ENCODE measurements at regions not wholly inside any gene's neighbourhood (a gene's known extent, or its start where the extent isn't known, plus 50 kb on each side); places are given as distances from the start of the nearest gene placed in this dataset.
"Not testable (repeated sequence)": the region's sequence is repeated elsewhere in the genome, so short reads cannot be mapped to it uniquely, and the experiment has no call there.

DNA sequence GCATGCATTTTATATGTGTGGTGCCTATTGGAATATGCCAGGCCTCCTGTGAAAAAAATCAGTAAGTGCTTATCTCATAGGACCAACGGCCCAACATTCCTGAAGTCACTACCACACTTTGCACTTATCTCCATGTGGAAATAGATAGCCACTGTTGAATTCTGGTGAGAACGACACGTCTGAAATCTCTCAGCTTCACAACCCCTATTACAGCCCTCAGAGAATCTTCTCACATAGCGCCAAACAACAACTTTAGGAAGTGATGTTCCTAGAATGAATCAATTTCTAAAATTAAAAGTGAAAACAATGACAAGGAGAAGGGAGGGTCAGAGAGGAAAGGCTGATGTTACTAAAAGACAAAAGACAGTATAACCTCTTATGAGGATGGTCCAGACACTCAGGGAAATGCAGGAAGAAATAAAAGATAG is 270.8 kb upstream of the BTG1 start:
- H3K9me3 ChIP-seq (ENCODE audit: insufficient read depth, low read length): no peaks in the 10 kb centered on the region
- H3K9ac ChIP-seq (ENCODE audit: insufficient read length, low read depth): no peak overlapping the region
- no peak overlapping the region for H3K4me3 ChIP-seq (ENCODE audit: insufficient read length, low read depth)
- no peaks in the 10 kb centered on the region for H3K4me1 ChIP-seq (ENCODE audit: insufficient read depth, insufficient read length)
- TF ChIP-seq SUZ12 (IDR thresholded peaks at IDR 0.05; ENCODE audit: extremely low read depth, insufficient read depth, insufficient read length): no peak
- TF ChIP-seq YY1 (IDR thresholded peaks at IDR 0.05; ENCODE audit: insufficient read depth, insufficient read length): no peak
- no peak for TF ChIP-seq ZNF274 (IDR thresholded peaks at IDR 0.05; ENCODE audit: low read depth, low read length)
- DNase-seq (ENCODE audit: low read depth, low spot score): no peak
- H3K36me3 ChIP-seq (ENCODE audit: insufficient read depth, insufficient read length, low read length): no peaks in the 10 kb centered on the region
- no peaks in the 10 kb centered on the region for H3K27me3 ChIP-seq (ENCODE audit: insufficient read depth, insufficient read length)

DNA sequence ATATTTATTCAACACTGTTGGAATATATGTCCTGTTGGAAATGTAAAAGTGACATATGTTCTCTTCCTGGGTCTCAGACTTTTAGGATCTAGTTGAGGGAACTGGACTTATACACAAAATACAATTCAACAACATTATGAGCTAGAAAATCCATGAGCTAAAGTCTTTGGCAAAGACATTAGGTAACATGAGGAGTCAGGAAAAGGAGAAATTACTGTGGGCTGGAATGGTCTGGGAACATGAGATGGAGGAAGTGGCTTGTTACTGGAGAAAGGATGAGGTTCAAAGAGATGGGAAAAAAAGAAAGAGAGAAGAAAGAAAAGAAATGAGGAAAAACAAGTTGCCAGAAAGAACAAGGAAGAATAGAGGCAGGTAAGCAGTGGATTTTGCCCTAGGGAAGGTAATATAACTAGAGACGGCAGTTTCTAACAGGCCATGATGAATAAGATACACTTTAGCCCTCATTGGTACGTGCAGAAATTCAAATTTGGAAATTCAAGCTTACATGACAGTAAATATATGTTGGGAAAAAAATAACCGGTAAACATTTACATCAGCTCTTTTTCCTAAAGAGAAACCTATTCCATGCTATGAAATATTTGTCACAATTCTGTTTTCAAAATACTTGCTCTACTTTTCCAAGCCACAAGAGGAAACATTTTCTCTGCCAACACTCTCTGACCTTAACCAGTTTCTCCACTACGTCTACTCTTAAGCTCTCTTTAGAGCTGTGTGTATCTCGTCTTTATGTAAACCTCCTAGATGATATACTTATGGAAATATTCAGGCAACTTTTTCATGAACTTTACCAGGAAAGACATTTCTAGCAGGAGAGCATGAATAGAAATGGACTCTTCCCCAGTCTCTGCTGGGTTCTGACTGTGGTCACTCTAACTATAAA is 268.8 kb upstream of the BTG1 start:
- Histone ChIP-seq H3K27me3 (ENCODE audit: insufficient read depth, insufficient read length) (no peaks in the 10 kb centered on the region), H3K9me3 (ENCODE audit: insufficient read depth, low read length) (no peaks in the 10 kb centered on the region), H3K9ac (ENCODE audit: insufficient read length, low read depth) (no peak overlapping the region), H3K36me3 (ENCODE audit: insufficient read depth, insufficient read length, low read length) (no peaks in the 10 kb centered on the region), H3K4me1 (ENCODE audit: insufficient read depth, insufficient read length) (no peaks in the 10 kb centered on the region), H3K4me3 (ENCODE audit: insufficient read length, low read depth) (no peak overlapping the region)
- TF ChIP-seq YY1 (IDR thresholded peaks at IDR 0.05; ENCODE audit: insufficient read depth, insufficient read length) (no peak), ZNF274 (IDR thresholded peaks at IDR 0.05; ENCODE audit: low read depth, low read length) (no peak), SUZ12 (IDR thresholded peaks at IDR 0.05; ENCODE audit: extremely low read depth, insufficient read depth, insufficient read length) (no peak)
- no peak for DNase-seq (ENCODE audit: low read depth, low spot score)

DNA sequence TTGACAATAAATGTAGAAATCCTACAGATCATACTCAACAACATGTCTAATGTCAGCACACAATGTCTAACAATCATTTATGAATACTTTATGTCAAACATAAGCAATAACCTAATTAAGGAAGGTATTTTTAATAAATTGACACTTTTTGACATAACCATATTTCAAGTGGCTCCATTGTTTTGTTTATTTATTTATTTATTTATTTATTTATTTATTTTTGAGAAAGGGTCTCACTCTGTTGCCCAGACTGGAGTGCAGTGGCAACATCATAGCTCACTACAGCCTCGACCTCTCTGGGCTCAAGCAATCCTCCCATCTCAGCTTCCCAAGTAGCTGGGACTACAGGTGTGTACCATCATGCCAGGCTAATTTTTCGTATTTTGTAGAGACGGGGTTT is 267.6 kb upstream of the BTG1 start:
- no peaks in the 10 kb centered on the region for H3K36me3 ChIP-seq (ENCODE audit: insufficient read depth, insufficient read length, low read length)
- H3K27me3 ChIP-seq (ENCODE audit: insufficient read depth, insufficient read length): no peaks in the 10 kb centered on the region
- no peaks in the 10 kb centered on the region for H3K9me3 ChIP-seq (ENCODE audit: insufficient read depth, low read length)
- no peaks in the 10 kb centered on the region for H3K4me1 ChIP-seq (ENCODE audit: insufficient read depth, insufficient read length)
- TF ChIP-seq YY1 (IDR thresholded peaks at IDR 0.05; ENCODE audit: insufficient read depth, insufficient read length) (no peak), SUZ12 (IDR thresholded peaks at IDR 0.05; ENCODE audit: extremely low read depth, insufficient read depth, insufficient read length) (no peak), ZNF274 (IDR thresholded peaks at IDR 0.05; ENCODE audit: low read depth, low read length) (no peak)
- H3K4me3 ChIP-seq (ENCODE audit: insufficient read length, low read depth): no peak overlapping the region
- H3K9ac ChIP-seq (ENCODE audit: insufficient read length, low read depth): no peak overlapping the region
- DNase-seq (ENCODE audit: low read depth, low spot score): no peak

DNA sequence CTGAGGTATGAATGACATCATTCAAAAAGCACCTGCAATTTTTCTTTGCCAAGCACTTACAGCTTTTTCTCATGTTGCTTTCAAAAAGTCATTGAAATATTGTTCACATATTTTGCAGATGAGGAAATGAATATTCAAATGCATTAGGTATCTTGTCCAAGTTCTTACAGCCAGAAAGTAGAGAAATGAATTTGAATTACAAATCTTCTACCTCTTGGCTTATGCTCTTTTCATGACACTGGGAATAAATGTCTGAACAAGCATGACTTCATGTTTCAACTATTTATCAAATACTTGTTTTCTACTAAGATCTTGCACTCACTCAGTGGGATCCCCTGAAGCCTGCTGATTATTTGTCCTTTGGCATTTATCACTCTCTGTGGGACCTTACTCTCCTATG is 267.2 kb upstream of the BTG1 start:
- Histone ChIP-seq H3K4me3 (ENCODE audit: insufficient read length, low read depth) (no peak overlapping the region), H3K9me3 (ENCODE audit: insufficient read depth, low read length) (no peaks in the 10 kb centered on the region), H3K4me1 (ENCODE audit: insufficient read depth, insufficient read length) (no peaks in the 10 kb centered on the region), H3K27me3 (ENCODE audit: insufficient read depth, insufficient read length) (no peaks in the 10 kb centered on the region), H3K36me3 (ENCODE audit: insufficient read depth, insufficient read length, low read length) (no peaks in the 10 kb centered on the region), H3K9ac (ENCODE audit: insufficient read length, low read depth) (no peak overlapping the region)
- TF ChIP-seq SUZ12 (IDR thresholded peaks at IDR 0.05; ENCODE audit: extremely low read depth, insufficient read depth, insufficient read length) (no peak), ZNF274 (IDR thresholded peaks at IDR 0.05; ENCODE audit: low read depth, low read length) (no peak), YY1 (IDR thresholded peaks at IDR 0.05; ENCODE audit: insufficient read depth, insufficient read length) (no peak)
- DNase-seq (ENCODE audit: low read depth, low spot score): no peak

DNA sequence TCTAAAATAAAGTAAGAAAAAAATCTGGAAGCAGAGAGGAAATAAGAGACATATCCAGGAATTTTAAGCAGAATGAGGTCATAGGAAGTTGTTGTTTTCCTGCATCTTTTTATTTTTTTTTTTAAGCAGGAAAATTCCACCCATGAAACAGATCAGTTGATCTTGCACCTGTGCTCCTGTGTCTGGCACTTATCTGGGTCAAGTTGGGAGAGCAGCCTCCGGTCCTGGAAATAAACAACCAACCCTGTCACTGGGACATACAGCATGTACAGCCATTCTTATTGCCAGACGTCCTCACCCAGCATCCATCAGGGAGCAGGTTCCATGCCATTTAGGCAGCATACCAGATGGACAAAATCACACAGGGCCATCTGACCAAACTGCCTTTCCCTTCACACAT is 266.0 kb upstream of the BTG1 start:
- DNase-seq (ENCODE audit: low read depth, low spot score): no peak
- Histone ChIP-seq H3K4me1 (ENCODE audit: insufficient read depth, insufficient read length) (no peaks in the 10 kb centered on the region), H3K27me3 (ENCODE audit: insufficient read depth, insufficient read length) (no peaks in the 10 kb centered on the region), H3K9ac (ENCODE audit: insufficient read length, low read depth) (no peak overlapping the region), H3K36me3 (ENCODE audit: insufficient read depth, insufficient read length, low read length) (no peaks in the 10 kb centered on the region), H3K9me3 (ENCODE audit: insufficient read depth, low read length) (no peaks in the 10 kb centered on the region), H3K4me3 (ENCODE audit: insufficient read length, low read depth) (no peak overlapping the region)
- TF ChIP-seq YY1 (IDR thresholded peaks at IDR 0.05; ENCODE audit: insufficient read depth, insufficient read length): no peak
- no peak for TF ChIP-seq ZNF274 (IDR thresholded peaks at IDR 0.05; ENCODE audit: low read depth, low read length)
- no peak for TF ChIP-seq SUZ12 (IDR thresholded peaks at IDR 0.05; ENCODE audit: extremely low read depth, insufficient read depth, insufficient read length)

DNA sequence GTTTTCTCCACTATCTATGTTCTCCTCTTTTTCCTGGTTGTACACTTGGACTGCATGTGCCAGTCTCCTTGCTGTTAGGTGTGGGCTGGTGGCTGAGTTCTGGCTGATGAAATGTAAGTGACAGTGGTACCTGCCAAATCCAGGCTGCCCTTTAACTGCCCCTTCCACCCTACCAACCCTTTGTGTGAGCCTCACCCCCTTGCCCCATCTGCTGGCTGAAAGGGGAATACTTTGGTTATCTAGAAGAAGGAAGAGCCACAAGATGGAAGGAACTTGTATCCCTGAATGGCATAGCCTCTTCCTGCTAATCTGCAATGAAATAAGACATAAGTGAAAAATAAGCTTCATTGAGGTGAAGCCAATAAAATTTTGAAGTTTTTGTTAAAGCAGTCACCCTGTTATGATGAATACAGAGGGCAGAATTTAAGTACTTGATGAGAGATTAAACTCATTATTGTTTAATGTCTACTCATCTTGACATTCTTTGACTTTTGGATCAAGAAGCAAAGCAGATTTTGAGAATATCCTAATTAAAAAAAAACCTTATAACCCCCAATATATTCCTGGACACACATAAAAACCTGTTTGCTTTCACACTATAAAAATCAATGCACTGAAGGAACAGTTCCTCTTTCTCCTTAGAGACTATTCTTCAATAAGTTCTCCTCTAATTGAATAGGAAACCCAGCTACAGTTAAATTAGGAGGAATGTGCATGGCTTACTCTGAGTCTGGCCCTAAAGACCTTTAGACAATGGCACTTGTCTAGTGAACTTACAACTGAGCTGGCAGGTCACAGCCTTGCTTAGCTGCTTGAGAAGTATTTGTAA is 262.6 kb upstream of the BTG1 start:
- H3K36me3 ChIP-seq (ENCODE audit: insufficient read depth, insufficient read length, low read length): no peaks in the 10 kb centered on the region
- H3K9me3 ChIP-seq (ENCODE audit: insufficient read depth, low read length): no peaks in the 10 kb centered on the region
- no peaks in the 10 kb centered on the region for H3K4me1 ChIP-seq (ENCODE audit: insufficient read depth, insufficient read length)
- no peak overlapping the region for H3K9ac ChIP-seq (ENCODE audit: insufficient read length, low read depth)
- no peak overlapping the region for H3K4me3 ChIP-seq (ENCODE audit: insufficient read length, low read depth)
- TF ChIP-seq SUZ12 (IDR thresholded peaks at IDR 0.05; ENCODE audit: extremely low read depth, insufficient read depth, insufficient read length): no peak
- no peak for TF ChIP-seq ZNF274 (IDR thresholded peaks at IDR 0.05; ENCODE audit: low read depth, low read length)
- TF ChIP-seq YY1 (IDR thresholded peaks at IDR 0.05; ENCODE audit: insufficient read depth, insufficient read length): no peak
- no peak for DNase-seq (ENCODE audit: low read depth, low spot score)
- no peaks in the 10 kb centered on the region for H3K27me3 ChIP-seq (ENCODE audit: insufficient read depth, insufficient read length)

DNA sequence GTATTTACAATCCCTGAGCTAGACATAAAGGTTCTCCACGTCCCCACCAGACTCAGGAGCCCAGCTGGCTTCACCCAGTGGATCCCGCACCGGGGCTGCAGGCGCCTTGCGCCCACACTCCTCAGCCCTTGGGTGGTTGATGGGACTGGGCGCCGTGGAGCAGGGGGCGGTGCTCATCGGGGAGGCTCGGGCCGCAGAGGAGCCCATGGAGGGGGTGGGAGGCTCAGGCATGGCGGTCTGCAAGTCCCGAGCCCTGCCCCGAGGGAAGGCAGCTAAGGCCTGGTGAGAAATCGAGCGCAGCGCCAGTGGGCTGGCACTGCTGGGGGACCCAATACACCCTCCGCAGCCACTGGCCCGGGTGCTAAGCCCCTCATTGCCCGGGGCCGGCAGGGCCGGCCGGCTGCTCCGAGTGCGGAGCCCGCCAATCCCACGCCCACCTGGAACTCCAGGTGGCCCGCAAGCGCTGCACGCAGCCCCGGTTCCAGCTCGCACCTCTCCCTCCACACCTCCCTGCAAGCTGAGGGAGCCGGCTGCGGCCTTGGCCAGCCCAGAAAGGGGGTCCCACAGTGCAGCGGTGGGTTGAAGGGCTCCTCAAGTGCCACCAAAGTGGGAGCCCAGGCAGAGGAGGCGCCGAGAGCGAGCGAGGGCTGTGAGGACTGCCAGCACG is 260.9 kb upstream of the BTG1 start:
- not testable (repeated sequence) for DNase-seq (ENCODE audit: low read depth, low spot score); H3K9me3 ChIP-seq (ENCODE audit: insufficient read depth, low read length)

DNA sequence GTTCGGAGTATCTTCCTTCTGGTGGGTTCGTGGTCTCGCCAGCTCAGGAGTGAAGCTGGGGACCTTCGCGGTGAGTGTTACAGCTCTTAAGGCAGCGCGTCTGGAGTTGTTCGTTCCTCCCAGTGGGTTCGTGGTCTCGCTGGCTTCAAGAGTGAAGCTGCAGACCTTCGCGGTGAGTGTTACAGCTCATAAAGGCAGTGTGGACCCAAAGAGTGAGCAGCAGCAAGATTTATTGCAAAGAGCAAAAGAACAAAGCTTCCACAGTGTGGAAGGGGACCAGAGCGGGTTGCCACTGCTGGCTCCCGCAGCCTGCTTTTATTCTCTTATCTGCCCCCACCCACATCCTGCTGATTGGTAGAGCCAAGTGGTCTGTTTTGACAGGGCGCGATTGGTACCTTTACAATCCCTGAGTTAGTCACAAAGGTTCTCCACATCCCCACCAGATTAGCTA is 260.2 kb upstream of the BTG1 start:
- not testable (repeated sequence) for H3K27me3 ChIP-seq (ENCODE audit: insufficient read depth, insufficient read length); DNase-seq (ENCODE audit: low read depth, low spot score); H3K9ac ChIP-seq (ENCODE audit: insufficient read length, low read depth); H3K36me3 ChIP-seq (ENCODE audit: insufficient read depth, insufficient read length, low read length); H3K9me3 ChIP-seq (ENCODE audit: insufficient read depth, low read length); H3K4me3 ChIP-seq (ENCODE audit: insufficient read length, low read depth); H3K4me1 ChIP-seq (ENCODE audit: insufficient read depth, insufficient read length)

More for the DNA sequence above, 260.9 kb upstream of the BTG1 start:
- H3K36me3 ChIP-seq (ENCODE audit: insufficient read depth, insufficient read length, low read length); H3K9ac ChIP-seq (ENCODE audit: insufficient read length, low read depth); H3K4me1 ChIP-seq (ENCODE audit: insufficient read depth, insufficient read length); H3K27me3 ChIP-seq (ENCODE audit: insufficient read depth, insufficient read length); H3K4me3 ChIP-seq (ENCODE audit: insufficient read length, low read depth): not testable (repeated sequence)
